Liver (tissue), 8 donors: ENCODE measurements at regions not wholly inside any gene's neighbourhood (a gene's known extent, or its start where the extent isn't known, plus 50 kb on each side); places are given as distances from the start of the nearest gene placed in this dataset.

ENCODE experiments used
- DNase-seq: peaks from one replicate; pipeline ENCODE4 v3.0.0-alpha.2; 2017; ENCODE audit warnings: low spot score
- H3K27ac ChIP-seq, 2 donors: one replicate each; pipeline ENCODE4 v1.7.0; 2013; ENCODE audit warnings: inconsistent platforms in 2 of 2, low read length in 2 of 2, control low read depth in 1 of 2, low read depth in 1 of 2, mild to moderate bottlenecking in 1 of 2
- H3K27me3 ChIP-seq, 4 donors: one replicate each; pipeline versions ENCODE4 v1.6.1 to v1.7.0; 2013; ENCODE audit warnings: low read length in 3 of 4, inconsistent platforms in 1 of 4, mild to moderate bottlenecking in 1 of 4, moderate library complexity in 1 of 4; ENCODE audit not compliant: control insufficient read depth in 4 of 4, insufficient read depth in 4 of 4
- H3K36me3 ChIP-seq, 4 donors: one replicate each; pipeline versions ENCODE4 v1.6.1 to v1.7.0; 2013; ENCODE audit warnings: low read length in 3 of 4, mild to moderate bottlenecking in 3 of 4, low read depth in 1 of 4, moderate library complexity in 1 of 4; ENCODE audit not compliant: control insufficient read depth in 4 of 4, insufficient read depth in 3 of 4
- H3K4me1 ChIP-seq, 4 donors: one replicate each; pipeline versions ENCODE4 v1.6.1 to v1.7.0; 2013; ENCODE audit warnings: low read length in 3 of 4, mild to moderate bottlenecking in 3 of 4, moderate library complexity in 1 of 4; ENCODE audit not compliant: control insufficient read depth in 4 of 4, insufficient read depth in 4 of 4
- H3K4me3 ChIP-seq, 3 donors: one replicate each; pipeline versions ENCODE4 v1.6.1 to v1.7.0; 2013; ENCODE audit warnings: low read length in 3 of 3, control low read depth in 1 of 3, low read depth in 1 of 3, mild to moderate bottlenecking in 1 of 3
- H3K9ac ChIP-seq, 2 donors: one replicate each; pipeline ENCODE4 v1.7.0; 2013; ENCODE audit warnings: low read length in 2 of 2, mild to moderate bottlenecking in 2 of 2, moderate library complexity in 2 of 2, control low read depth in 1 of 2, low read depth in 1 of 2
- H3K9me3 ChIP-seq, 4 donors: one replicate each; pipeline versions ENCODE4 v1.6.1 to v1.7.0; 2013; ENCODE audit warnings: low read length in 3 of 4; ENCODE audit not compliant: control insufficient read depth in 4 of 4
- ATF3 ChIP-seq: IDR thresholded peaks from 2 replicates; pipeline ENCODE4 v1.6.1; 2016; ENCODE audit warnings: antibody characterized with exemption
- CTCF ChIP-seq: fragments of 150-350 bp; IDR thresholded peaks from 2 replicates; pipeline ENCODE4 v1.5.1; 2017; ENCODE audit warnings: improper control_type of control experiment, low read depth, low read length; ENCODE audit not compliant: missing input control
- EGR1 ChIP-seq, 2 donors: IDR thresholded peaks; 2 replicates each; pipeline ENCODE4 v1.6.1; 2016 to 2018; ENCODE audit warnings: antibody characterized with exemption in 2 of 2, low read depth in 2 of 2
- FOXA1 ChIP-seq: IDR thresholded peaks from 2 replicates; pipeline ENCODE4 v1.6.1; 2016; ENCODE audit warnings: antibody characterized with exemption
- FOXA2 ChIP-seq: IDR thresholded peaks from 2 replicates; pipeline ENCODE4 v1.6.1; 2016; ENCODE audit warnings: antibody characterized with exemption
- GABPA ChIP-seq, 2 donors: IDR thresholded peaks in 1 of 2; conservative IDR thresholded peaks in 1 of 2; 2 replicates each; pipeline ENCODE4 v1.6.1; 2016; ENCODE audit warnings: antibody characterized with exemption in 2 of 2, mild to moderate bottlenecking in 1 of 2, moderate library complexity in 1 of 2
- HNF4A ChIP-seq, 2 donors: conservative IDR thresholded peaks; 2 replicates each; pipeline ENCODE4 v1.6.1; 2016; ENCODE audit warnings: antibody characterized with exemption in 2 of 2, mild to moderate bottlenecking in 2 of 2
- HNF4G ChIP-seq: IDR thresholded peaks from 2 replicates; pipeline ENCODE4 v1.6.1; 2016; ENCODE audit warnings: antibody characterized with exemption
- JUND ChIP-seq, 2 donors: IDR thresholded peaks; 2 replicates each; pipeline ENCODE4 v1.6.1; 2016; ENCODE audit warnings: antibody characterized with exemption in 2 of 2
- MAX ChIP-seq: IDR thresholded peaks from 2 replicates; pipeline ENCODE4 v1.6.1; 2016; ENCODE audit warnings: antibody characterized with exemption
- NR2F2 ChIP-seq: IDR thresholded peaks from 2 replicates; pipeline ENCODE4 v1.6.1; 2016; ENCODE audit warnings: antibody characterized with exemption
- RAD21 ChIP-seq, 2 donors: IDR thresholded peaks; 2 replicates each; pipeline ENCODE4 v1.6.1; 2016; ENCODE audit warnings: antibody characterized with exemption in 2 of 2, mild to moderate bottlenecking in 2 of 2
- REST ChIP-seq: IDR thresholded peaks from 2 replicates; pipeline ENCODE4 v1.6.1; 2016; ENCODE audit warnings: antibody characterized with exemption, mild to moderate bottlenecking
- RXRA ChIP-seq, 2 donors: IDR thresholded peaks; 2 replicates each; pipeline ENCODE4 v1.6.1; 2017 to 2018; ENCODE audit warnings: antibody characterized with exemption in 2 of 2, mild to moderate bottlenecking in 1 of 2
- SP1 ChIP-seq: IDR thresholded peaks from 2 replicates; pipeline ENCODE4 v1.6.1; 2018; ENCODE audit warnings: antibody characterized with exemption, mild to moderate bottlenecking
- TAF1 ChIP-seq: conservative IDR thresholded peaks from 2 replicates; pipeline ENCODE4 v1.6.1; 2016; ENCODE audit warnings: antibody characterized with exemption, mild to moderate bottlenecking
- YY1 ChIP-seq: IDR thresholded peaks from 2 replicates; pipeline ENCODE4 v1.6.1; 2016; ENCODE audit warnings: antibody characterized with exemption, mild to moderate bottlenecking
- ZBTB33 ChIP-seq: IDR thresholded peaks from 2 replicates; pipeline ENCODE4 v1.6.1; 2016; ENCODE audit warnings: antibody characterized with exemption
- WGBS: extraction: QIAGEN DNeasy Blood & Tissue Kit; methylation state at CpG from one replicate; pipeline ENCODE4 v1.1.7; 2013; 5-methylcytosine and 5-hydroxymethylcytosine counted together
- donor health status: healthy.
- donor health status: healthy.
- donor health status: healthy.
- donor health status: healthy.
- donor health status: healthy.

GRCh38 chr15:101124731-101125451, 127.0 kb downstream of the CHSY1 start:
- DNase-seq = no peak
- no peak overlapping the region for H3K9ac ChIP-seq
- TF ChIP-seq CTCF (no peak), GABPA (IDR thresholded peaks at IDR 0.05 in 1 of 2, conservative IDR thresholded peaks at IDR 0.05 in 1 of 2) (no peak), MAX (no peak), HNF4A (conservative IDR thresholded peaks at IDR 0.05) (no peak), NR2F2 (no peak), ZBTB33 (no peak), RXRA (IDR thresholded peaks at IDR 0.05) (no peak), FOXA2 (no peak), ATF3 (no peak), REST (no peak), HNF4G (no peak), EGR1 (IDR thresholded peaks at IDR 0.05; ENCODE audit: low read depth in 2 of 2) (no peak), RAD21 (IDR thresholded peaks at IDR 0.05) (no peak), SP1 (no peak), TAF1 (no peak), JUND (IDR thresholded peaks at IDR 0.05) (no peak), YY1 (no peak), FOXA1 (no peak)
- WGBS = 84% methylated on average over 10 of the region's 10 CpGs
- peaks cover 0 to 3% (median 0%) of the 10 kb centered on the region in 4 donors for H3K9me3 ChIP-seq
- peaks cover 0 to 10% (median 4%) of the 10 kb centered on the region in 4 donors for H3K4me1 ChIP-seq
- no peak overlapping the region for H3K27ac ChIP-seq
- H3K36me3 ChIP-seq = no peaks in the 10 kb centered on the region
- no peaks in the 10 kb centered on the region for H3K27me3 ChIP-seq
- no peak overlapping the region for H3K4me3 ChIP-seq
